ENCODE measurements at regions not wholly inside any gene's neighbourhood (a gene's known extent, or its start where the extent isn't known, plus 50 kb on each side); places are given as distances from the start of the nearest gene placed in this dataset.

DNA sequence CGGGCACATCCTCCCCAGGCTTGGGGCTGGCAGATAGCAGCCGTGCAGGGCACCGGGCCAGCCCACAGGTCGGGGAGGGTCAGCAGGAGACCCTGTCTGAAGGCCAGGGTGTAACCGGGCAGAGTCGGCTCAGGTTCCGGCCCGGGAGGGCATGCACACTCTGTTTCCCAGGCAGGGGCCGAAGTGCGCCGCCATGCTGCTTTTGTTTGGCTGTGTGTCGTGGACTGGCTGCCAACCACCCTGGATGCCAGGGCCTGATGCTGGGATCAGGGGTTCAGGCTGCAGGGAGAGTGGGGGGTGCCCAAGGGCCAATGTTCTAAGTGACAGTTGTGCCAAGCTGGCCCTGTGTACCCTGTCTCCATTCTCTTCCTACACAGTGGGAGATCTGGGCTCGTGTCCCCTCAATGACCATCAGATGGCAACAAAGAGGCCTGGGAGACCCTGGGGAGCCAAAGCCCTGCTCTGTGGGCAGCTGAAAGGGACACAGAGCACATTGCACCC, 120.9 kb upstream of the B3GAT1 start:
- Histone ChIP-seq H3K9me3 (no peaks in the 10 kb centered on the region), H3K27me3 (no peaks in the 10 kb centered on the region), H3K4me1 (no peaks in the 10 kb centered on the region), H3K36me3 (no peaks in the 10 kb centered on the region), H3K27ac (no peak overlapping the region), H3K4me3 (no peak overlapping the region)
- no peak for DNase-seq (ENCODE audit: extremely low spot score in 2 of 2)
- TF ChIP-seq POLR2A (IDR thresholded peaks at IDR 0.05) (no peak), CTCF (IDR thresholded peaks at IDR 0.05) (no peak), POLR2AphosphoS5 (IDR thresholded peaks at IDR 0.05; ENCODE audit: insufficient read depth in 1 of 2, low read depth in 1 of 2) (no peak)
- intact Hi-C loops (cut with DNase I), result no loop called here

DNA sequence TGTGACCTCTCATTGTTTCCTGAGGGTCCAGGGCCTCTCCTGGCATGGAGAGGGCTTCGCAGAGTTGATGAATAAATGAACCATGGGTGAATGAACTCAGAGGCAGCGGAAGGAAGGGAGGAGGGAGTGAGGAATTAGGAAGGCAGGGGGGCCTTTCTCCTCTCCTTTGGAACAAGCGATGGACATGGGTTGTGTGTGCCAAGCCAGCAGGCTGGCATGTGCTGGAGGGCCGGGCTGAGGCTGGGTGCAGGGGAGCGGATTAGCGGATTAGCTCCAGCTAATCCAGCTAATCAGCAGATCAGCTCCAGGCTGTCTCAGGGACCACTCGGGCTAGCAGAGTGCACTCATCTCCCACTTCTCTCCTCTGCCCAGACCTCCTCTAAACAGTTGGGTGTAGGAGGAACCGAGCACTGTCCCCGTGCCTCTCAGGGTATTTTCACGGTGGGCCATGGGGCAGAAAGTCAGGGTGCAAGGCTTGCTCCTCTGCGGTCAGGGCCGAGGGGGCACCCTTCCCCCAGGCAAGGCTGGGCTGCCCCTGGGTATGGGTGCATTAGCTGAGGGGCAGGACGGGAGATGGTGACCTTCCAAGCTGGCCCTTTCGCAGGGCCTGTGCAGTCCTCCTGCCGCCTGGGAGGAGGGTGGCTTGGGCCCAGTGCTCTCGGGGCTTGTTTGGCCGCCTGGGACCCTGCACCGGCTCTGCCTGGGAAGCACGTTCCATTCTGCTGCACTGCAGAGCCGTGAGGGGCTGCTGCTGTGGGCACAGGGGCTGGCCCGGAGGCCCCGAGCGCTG, 120.3 kb upstream of the B3GAT1 start:
- H3K4me3 ChIP-seq, result no peak overlapping the region
- DNase-seq (ENCODE audit: extremely low spot score in 2 of 2), result no peak
- TF ChIP-seq POLR2A (IDR thresholded peaks at IDR 0.05) (no peak), CTCF (IDR thresholded peaks at IDR 0.05) (no peak), POLR2AphosphoS5 (IDR thresholded peaks at IDR 0.05; ENCODE audit: insufficient read depth in 1 of 2, low read depth in 1 of 2) (no peak)
- intact Hi-C loops (cut with DNase I), result no loop called here
- no peaks in the 10 kb centered on the region for H3K4me1 ChIP-seq
- H3K9me3 ChIP-seq, result no peaks in the 10 kb centered on the region
- H3K27ac ChIP-seq, result no peak overlapping the region
- no peaks in the 10 kb centered on the region for H3K27me3 ChIP-seq
- no peaks in the 10 kb centered on the region for H3K36me3 ChIP-seq

DNA sequence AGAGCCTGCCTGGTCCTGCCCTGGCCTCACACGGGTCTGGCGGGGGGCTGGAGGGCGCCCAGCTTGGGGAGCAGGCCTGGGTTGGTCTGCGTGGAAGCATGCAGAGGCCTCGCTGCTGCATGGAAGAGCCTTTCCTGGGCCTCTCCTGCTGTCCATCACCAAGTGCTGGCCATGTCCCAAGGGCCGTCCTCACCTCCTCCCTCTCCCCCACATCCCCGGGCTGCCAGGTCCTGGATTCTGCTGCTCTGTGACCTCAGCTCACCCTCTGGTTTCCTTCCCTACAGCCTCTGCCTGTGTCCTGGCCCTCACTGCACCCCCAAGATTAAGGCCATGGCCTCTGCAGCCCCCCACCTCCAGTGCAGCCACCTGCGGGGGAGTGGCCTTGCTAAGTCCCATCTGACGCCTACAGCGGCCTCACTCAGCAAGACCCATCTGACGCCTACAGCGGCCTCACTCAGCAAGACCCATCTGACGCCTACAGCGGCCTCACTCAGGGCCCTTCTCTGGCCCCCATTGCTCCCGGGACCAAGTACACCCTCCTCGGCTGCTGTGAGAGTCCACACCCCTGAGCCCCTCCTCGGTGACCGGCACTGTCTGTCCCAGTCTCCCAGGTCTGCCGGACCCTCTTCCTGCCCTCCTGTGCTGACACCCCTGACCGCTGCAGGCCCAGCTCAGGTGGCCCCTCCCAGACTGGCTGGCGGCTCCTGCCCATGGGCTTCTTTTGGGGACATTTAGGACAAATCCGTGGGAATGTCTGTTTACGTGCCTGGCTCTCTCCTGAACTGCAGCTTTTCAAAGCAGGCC, 119.5 kb upstream of the B3GAT1 start:
- Histone ChIP-seq H3K4me1 (no peaks in the 10 kb centered on the region), H3K9me3 (no peaks in the 10 kb centered on the region), H3K27ac (no peak overlapping the region), H3K36me3 (no peaks in the 10 kb centered on the region), H3K4me3 (no peak overlapping the region), H3K27me3 (no peaks in the 10 kb centered on the region)
- TF ChIP-seq CTCF (IDR thresholded peaks at IDR 0.05), result no peak
- TF ChIP-seq POLR2A (IDR thresholded peaks at IDR 0.05), result no peak
- no peak for TF ChIP-seq POLR2AphosphoS5 (IDR thresholded peaks at IDR 0.05; ENCODE audit: insufficient read depth in 1 of 2, low read depth in 1 of 2)
- intact Hi-C loops (cut with DNase I), result no loop called here
- no peak for DNase-seq (ENCODE audit: extremely low spot score in 2 of 2)

- DNase-seq (ENCODE audit: extremely low spot score in 2 of 2), result no peak
- Histone ChIP-seq H3K9me3 (no peaks in the 10 kb centered on the region), H3K27me3 (no peaks in the 10 kb centered on the region), H3K36me3 (no peaks in the 10 kb centered on the region), H3K27ac (no peak overlapping the region), H3K4me1 (no peaks in the 10 kb centered on the region), H3K4me3 (no peak overlapping the region)
- intact Hi-C loops (cut with DNase I), result no loop called here
- no peak for TF ChIP-seq POLR2A (IDR thresholded peaks at IDR 0.05)
- TF ChIP-seq POLR2AphosphoS5 (IDR thresholded peaks at IDR 0.05; ENCODE audit: insufficient read depth in 1 of 2, low read depth in 1 of 2), result no peak
- TF ChIP-seq CTCF (IDR thresholded peaks at IDR 0.05), result no peak
Observed at GRCh38 chr11:134530636-134531326, 118.7 kb upstream of the B3GAT1 start.
